NCI-H446 (cell line): ENCODE measurements at regions not wholly inside any gene's neighbourhood (a gene's known extent, or its start where the extent isn't known, plus 50 kb on each side); places are given as distances from the start of the nearest gene placed in this dataset.

Experiments
- DNase-seq, 2 experiments: peaks; one replicate each; lab custom pipeline; 2025; lab: John Stamatoyannopoulos, UW

DNA sequence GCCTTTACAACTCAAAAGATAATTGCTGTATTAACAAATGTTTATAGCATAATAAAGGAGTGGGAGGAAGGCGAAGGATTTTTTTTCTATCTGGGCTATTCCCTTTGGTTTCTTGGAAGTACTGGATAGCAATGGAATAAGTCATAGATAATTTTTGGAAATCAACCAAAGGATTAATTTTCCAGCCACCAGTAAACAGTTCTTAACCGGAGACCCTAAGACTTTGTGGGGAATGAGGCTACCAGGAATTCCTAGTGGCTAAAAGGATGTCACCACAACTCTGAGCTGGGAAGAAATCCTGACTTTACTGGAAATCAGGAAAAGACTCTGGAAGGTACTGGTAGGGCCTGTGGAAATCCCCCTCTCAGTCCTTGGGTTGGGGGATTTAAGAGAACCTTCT is 138.4 kb upstream of the RARB start:
- DNase-seq: no peak

DNA sequence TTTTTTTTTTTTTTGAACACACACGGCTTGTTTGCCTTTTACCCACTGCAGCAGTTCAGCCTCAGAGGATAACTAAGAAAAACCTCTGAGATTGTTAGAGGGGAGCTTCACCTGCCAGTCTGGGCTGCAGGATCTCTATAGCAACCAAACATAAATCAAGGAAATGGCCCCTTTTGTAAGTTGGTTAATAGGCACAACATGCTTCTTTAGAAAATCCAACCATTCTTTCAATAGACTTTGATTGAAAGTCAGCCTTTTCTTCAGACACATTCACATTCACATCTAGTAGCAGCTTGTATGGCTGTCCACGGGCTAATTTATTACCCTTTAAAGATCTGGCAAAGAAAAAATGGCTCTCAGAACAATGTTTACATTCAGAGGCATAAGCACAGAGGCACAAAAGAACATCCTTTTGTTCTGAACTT is 136.6 kb upstream of the RARB start:
- no peak for DNase-seq

GRCh38 chr3:25292036-25292435 is 136.0 kb upstream of the RARB start:
- DNase-seq: no peak

GRCh38 chr3:25292595-25292994 is 135.5 kb upstream of the RARB start:
- no peak for DNase-seq

GRCh38 chr3:25293736-25294135 is 134.3 kb upstream of the RARB start:
- no peak for DNase-seq

- no peak for DNase-seq
Measured at GRCh38 chr3:25294169-25294805, 133.8 kb upstream of the RARB start.

DNA sequence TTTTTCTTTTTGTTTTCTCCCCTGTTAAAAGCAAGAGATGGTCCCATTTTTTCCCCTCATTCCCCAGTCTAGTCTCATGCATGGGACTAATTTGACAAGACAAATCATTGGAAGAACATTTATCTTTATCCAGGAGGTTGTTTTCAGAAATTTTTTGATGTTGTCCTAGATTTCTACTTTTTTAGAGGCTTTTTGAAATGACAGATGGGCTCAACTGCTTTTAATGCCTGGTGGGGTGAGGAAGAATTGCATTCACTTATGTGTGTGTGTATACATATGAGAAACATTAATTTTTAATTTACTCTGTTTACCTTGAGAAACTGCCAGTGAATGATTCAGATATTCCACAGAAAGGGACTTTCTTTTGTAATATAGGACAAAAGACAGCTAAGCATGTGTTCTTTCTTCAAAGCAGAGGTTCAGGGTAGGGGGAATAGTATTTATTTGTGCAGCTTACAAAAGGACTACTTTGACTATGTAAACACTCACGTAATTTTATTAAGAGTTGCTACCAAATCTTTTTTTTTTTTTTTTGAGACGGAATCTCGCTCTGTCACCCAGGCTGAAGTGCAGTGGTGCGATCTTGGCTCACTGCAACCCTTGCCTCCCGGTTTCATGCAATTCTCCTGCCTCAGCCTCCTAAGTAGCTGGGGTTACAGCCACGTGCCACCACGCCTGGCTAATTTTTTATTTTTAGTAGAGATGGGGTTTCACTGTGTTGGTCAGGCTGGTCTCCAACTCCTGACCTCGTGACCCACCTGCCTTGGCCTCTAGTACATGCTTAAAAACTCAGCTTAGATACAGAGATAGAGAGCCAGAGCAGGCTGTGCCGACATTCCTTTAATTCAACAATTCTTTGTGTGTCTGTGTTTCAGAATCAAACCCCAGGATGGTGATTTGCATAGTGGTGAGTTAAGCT is 130.1 kb upstream of the RARB start:
- peak in 1 of 2 experiments; percentile 20 for DNase-seq

DNA sequence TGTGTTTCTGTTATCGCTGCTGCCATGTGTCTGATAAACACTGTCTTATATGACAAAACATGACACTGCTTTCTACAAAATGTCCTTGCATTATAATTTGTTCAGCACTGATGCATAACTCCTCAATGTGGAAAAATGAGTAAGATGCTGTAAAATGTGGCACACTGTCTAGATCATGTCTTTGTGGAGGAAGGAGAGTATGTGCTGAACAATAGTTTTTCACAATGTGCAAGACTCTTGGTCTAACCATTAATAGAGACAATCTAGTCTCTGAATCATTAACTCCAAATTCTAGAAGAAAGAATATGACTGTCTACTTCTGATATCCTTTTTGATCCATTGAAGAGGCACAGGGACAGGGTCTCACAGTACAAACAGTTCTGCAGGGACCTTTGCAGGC is 127.9 kb upstream of the RARB start:
- no peak for DNase-seq

- DNase-seq: no peak
Measured at GRCh38 chr3:25304916-25305315, 123.1 kb upstream of the RARB start.

- no peak for DNase-seq
Measured at GRCh38 chr3:25306066-25306465, 122.0 kb upstream of the RARB start.

- DNase-seq: no peak
Measured at GRCh38 chr3:25306705-25307104, 121.4 kb upstream of the RARB start.

GRCh38 chr3:25313286-25313685 is 114.8 kb upstream of the RARB start:
- DNase-seq: no peak

- no peak for DNase-seq
Measured at GRCh38 chr3:25324954-25325655, 103.0 kb upstream of the RARB start.

DNA sequence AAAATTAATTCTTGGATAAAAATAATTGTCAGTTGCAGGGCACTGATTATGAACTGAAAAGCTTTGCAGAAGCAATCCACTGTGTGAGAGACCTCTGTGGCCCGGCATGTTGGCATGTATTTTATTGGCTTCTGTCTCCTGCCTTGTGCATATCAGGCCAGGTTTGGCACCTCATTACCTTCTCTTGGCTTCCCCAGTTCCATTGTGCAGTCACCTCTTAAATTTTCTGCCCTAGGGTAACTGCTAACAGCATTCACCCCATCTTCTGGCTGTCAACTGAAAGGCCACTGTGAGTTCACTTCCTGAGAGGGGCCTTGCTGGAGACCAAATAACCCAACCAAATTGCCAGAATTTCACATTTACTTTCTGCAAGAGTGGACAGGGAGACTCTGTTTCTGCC is 92.7 kb upstream of the RARB start:
- DNase-seq: no peak

DNA sequence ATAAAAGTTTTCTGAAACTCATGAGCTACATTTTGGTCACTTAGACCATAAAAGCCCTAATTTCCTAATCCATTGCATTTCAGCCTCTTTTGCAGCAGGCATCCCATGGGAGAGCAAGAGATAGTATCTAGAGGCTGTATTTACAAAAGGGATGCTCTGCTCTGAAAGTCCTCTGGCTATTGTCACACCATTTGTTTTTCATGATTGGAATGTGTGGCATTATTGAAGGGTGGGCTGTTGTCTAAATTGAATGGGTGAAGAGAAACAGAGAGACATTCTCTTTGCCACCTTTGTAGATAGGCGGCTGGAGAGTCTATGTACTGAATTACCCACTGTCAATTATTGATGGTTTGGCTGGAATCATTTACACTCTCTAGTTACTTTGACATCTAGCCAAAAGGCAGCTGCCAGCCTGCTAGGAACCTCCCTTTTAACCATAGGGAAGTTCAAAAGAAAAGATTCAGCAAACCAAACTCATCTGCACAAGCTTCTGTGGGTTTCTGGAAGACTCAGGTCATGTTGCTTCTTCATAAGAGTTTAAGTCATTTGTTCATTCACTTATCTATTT is 89.8 kb upstream of the RARB start:
- DNase-seq: peak; percentile 14 to 34

- DNase-seq: no peak
Measured at GRCh38 chr3:25339225-25339624, 88.8 kb upstream of the RARB start.

- DNase-seq: no peak
Measured at GRCh38 chr3:25344670-25345069, 83.4 kb upstream of the RARB start.

DNA sequence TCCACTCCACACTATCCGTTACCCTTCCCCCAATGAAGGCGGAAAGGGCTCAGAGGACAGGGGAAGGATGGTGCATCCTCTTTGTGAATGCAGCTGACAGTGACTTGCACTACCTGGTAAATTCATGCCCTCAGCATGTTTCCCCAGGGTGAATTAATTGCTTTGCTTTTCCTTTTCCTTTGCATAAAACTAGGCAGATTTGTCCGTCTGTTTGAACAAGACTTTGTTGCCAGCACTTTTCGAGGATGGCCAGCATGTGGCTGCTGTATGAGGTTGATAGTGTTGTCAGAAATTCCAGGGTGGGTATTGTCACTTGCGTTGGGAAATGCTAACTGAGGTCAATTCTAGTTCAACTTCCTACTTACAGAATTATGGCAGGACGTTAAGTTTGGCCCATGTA is 79.0 kb upstream of the RARB start:
- DNase-seq: no peak

GRCh38 chr3:25349828-25350724 is 78.0 kb upstream of the RARB start:
- no peak for DNase-seq

GRCh38 chr3:25350725-25351114 is 77.3 kb upstream of the RARB start:
- DNase-seq: no peak

DNA sequence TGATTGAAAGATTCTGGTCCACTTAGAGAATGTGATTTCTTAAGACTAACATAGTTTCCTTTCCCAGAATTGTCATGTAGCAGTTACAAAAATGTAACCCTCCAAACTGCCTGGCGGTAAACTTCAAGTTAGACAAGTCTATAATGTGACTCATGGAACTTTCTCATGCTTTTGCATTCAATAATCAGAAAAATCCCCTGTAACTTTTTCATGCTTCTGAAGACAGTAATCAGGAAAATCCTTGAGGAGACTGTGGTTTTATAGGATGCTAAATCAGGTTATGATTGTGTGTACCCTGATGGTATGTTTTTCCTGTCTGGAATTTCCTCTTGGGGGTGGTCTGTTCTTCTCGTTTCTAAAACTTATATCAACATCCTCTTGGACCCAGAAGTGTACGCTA is 74.0 kb upstream of the RARB start:
- DNase-seq: no peak
